ENCODE measurements at regions not wholly inside any gene's neighbourhood (a gene's known extent, or its start where the extent isn't known, plus 50 kb on each side); places are given as distances from the start of the nearest gene placed in this dataset.

- TF ChIP-seq EZH2phosphoT487 (IDR thresholded peaks at IDR 0.05; ENCODE audit: insufficient read depth, low read depth) (no peak), EZH2 (IDR thresholded peaks at IDR 0.05; ENCODE audit: insufficient read depth, poor library complexity, severe bottlenecking) (no peak)
Observed at GRCh38 chr17:79498854-79499253, 112.0 kb downstream of the RBFOX3 start.

Measured in GM23248 (cell line).